Activated CD4-positive, alpha-beta T cell treated with anti-CD3 and anti-CD28 coated beads, Interleukin-2, amount 10 ng/mL, durations not matched to agents 7 days and 5 days (primary cell): ENCODE measurements at regions not wholly inside any gene's neighbourhood (a gene's known extent, or its start where the extent isn't known, plus 50 kb on each side); places are given as distances from the start of the nearest gene placed in this dataset.

ENCODE experiments used
- CTCF ChIA-PET: fragments of 350-600 bp; sonication (Branson Sonifier 250); formaldehyde crosslinking; loops from one replicate; lab custom pipeline; 2021; ENCODE audit warnings: antibody characterized with exemption; lab: Charles Lee
- POLR2A ChIA-PET: fragments of 350-600 bp; sonication (Branson Sonifier 250); formaldehyde crosslinking; loops from one replicate; lab custom pipeline; 2021; ENCODE audit warnings: antibody characterized with exemption; lab: Charles Lee
- DNase-seq: peaks from one replicate; pipeline ENCODE4 v3.0.0-alpha.2; 2020
- H3K27ac Mint-ChIP-seq: one replicate; pipeline ENCODE4 v1.8.0; 2021; ENCODE audit warnings: mild to moderate bottlenecking, moderate library complexity, mixed read lengths
- H3K27me3 Mint-ChIP-seq: one replicate; pipeline ENCODE4 v1.8.0; 2021; ENCODE audit warnings: mixed read lengths
- H3K36me3 Mint-ChIP-seq: one replicate; pipeline ENCODE4 v1.8.0; 2021; ENCODE audit warnings: low read depth, mixed read lengths
- H3K4me1 Mint-ChIP-seq: one replicate; pipeline ENCODE4 v1.8.0; 2021; ENCODE audit warnings: mixed read lengths
- H3K4me3 Mint-ChIP-seq: one replicate; pipeline ENCODE4 v1.8.0; 2021; ENCODE audit warnings: mild to moderate bottlenecking, moderate library complexity, mixed read lengths
- H3K9me3 Mint-ChIP-seq: one replicate; pipeline ENCODE4 v1.8.0; 2021; ENCODE audit warnings: mixed read lengths

DNA sequence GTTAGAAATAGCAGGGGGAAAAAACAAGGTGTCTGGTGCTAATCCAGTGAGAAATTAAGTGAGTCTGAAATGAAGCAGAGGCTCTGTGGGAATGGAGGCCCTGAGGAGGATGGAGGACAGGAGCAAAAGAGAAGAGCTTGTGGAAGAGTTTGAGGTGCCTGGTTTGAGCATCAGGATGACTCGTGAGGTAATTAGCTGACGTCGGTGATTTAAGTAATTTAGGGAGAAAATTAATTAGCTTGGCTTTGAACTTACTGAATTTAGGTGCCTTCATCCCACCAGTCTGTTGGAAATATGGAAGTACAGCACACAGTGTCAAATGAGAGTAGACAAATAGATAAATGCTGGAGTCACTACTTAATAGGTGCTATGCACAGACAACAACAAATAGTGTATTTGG is 103.0 kb upstream of the CDH6 start:
- Mint-ChIP-seq H3K27ac (no peak overlapping the region), H3K4me1 (no peaks in the 10 kb centered on the region), H3K9me3 (no peaks in the 10 kb centered on the region), H3K27me3 (no peaks in the 10 kb centered on the region), H3K36me3 (no peaks in the 10 kb centered on the region), H3K4me3 (no peak overlapping the region)
- no peak for DNase-seq
- ChIA-PET CTCF (no interaction called here), POLR2A (no interaction called here)

DNA sequence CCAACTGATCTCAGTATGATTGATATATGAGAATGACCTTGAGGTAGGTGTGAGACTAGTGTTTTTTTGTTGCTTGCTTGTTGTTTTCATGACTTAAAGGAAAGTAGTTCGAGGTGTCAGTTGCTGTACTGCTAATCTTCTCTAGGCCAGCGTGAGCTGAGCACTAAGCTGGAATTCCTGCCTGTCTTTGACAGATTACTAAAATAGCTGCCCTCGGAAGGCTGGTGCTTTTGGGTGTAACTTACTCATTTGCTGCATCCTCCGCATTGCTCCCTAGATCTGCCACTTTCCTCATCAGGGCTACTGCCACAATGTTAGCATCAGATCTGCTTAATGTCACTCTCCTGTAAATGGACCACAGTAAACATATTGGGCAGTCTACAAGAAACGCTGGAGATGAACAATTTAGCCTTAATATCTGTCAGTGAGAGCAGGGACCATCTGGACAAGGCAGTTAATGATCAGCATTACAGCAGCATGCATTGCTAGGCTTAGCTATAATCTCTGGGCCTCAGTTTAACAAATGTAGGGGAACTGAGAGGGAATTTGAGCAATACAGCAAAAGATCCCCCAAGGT is 106.6 kb upstream of the CDH6 start:
- ChIA-PET POLR2A (no interaction called here), CTCF (no interaction called here)
- Mint-ChIP-seq H3K9me3 (no peaks in the 10 kb centered on the region), H3K27me3 (no peaks in the 10 kb centered on the region), H3K36me3 (no peaks in the 10 kb centered on the region), H3K4me3 (no peak overlapping the region), H3K27ac (no peak overlapping the region), H3K4me1 (no peaks in the 10 kb centered on the region)
- no peak for DNase-seq

DNA sequence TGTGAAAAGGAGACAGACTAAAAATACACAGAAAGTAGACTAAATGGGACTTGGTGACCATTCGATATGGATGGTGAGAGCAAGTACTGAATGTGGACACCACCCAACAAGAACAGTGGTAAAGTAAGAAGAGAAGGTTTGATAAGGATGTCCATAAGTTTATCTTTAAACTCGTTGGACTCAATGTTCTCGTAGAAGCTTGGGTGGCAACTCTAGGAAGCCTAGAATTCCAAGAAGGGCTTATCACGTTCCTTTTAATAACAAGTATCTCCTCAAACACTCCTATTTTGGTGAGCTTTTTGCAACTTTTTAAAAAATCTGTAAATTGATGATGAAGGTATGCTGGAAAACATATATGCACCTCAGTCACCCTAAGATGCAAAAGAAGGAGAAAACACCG is 108.6 kb upstream of the CDH6 start:
- H3K4me1 Mint-ChIP-seq = no peaks in the 10 kb centered on the region
- no peak overlapping the region for H3K4me3 Mint-ChIP-seq
- no peak for DNase-seq
- no peaks in the 10 kb centered on the region for H3K9me3 Mint-ChIP-seq
- ChIA-PET POLR2A (no interaction called here), CTCF (no interaction called here)
- H3K27ac Mint-ChIP-seq = no peak overlapping the region
- no peaks in the 10 kb centered on the region for H3K27me3 Mint-ChIP-seq
- no peaks in the 10 kb centered on the region for H3K36me3 Mint-ChIP-seq

DNA sequence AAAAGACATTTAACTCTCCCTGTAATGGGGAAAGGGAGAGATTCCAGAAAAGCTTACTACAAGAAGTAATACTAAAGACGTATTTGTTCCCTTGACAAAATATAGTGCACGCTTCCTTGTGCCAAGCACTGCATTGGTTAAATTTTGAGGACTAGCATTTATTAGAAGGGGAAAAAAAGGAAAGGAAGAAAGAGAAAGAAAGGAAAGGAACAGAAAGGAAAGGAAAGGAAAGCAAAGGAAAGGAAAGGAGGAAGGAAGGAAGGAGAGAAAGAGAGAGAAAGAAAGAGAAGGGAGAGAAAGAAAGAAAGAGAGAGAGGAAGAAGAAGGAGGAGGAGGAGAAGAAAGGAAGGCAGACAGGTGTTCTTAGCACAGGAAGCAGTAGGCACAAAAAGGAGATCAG is 110.1 kb upstream of the CDH6 start:
- H3K4me1 Mint-ChIP-seq = no peaks in the 10 kb centered on the region
- H3K4me3 Mint-ChIP-seq = no peak overlapping the region
- ChIA-PET CTCF (no interaction called here), POLR2A (no interaction called here)
- H3K36me3 Mint-ChIP-seq = no peaks in the 10 kb centered on the region
- H3K27me3 Mint-ChIP-seq = no peaks in the 10 kb centered on the region
- H3K27ac Mint-ChIP-seq = no peak overlapping the region
- no peaks in the 10 kb centered on the region for H3K9me3 Mint-ChIP-seq
- no peak for DNase-seq

DNA sequence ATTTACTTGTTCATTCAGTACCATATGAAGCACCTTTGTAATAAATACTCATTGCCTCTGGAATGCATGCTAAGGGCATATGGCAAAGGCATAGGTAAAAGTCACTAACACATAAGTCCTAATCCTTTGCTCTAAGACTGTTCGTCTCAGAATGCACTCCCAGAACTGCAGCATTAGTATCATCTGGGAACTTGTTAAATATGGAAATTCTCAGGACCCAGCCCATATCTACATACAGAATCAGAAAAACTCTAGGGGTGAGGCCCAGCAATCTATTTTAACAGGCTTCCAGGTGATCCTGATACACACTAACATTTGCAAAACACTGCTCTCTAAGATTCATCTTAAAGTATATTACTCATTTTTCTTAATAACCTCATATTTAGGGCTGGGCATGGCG is 113.8 kb upstream of the CDH6 start:
- Mint-ChIP-seq H3K27me3 (no peaks in the 10 kb centered on the region), H3K4me1 (no peaks in the 10 kb centered on the region), H3K36me3 (no peaks in the 10 kb centered on the region), H3K27ac (no peak overlapping the region), H3K4me3 (no peak overlapping the region), H3K9me3 (peaks cover 7% of the 10 kb centered on the region)
- ChIA-PET CTCF (no interaction called here), POLR2A (no interaction called here)
- DNase-seq = no peak

DNA sequence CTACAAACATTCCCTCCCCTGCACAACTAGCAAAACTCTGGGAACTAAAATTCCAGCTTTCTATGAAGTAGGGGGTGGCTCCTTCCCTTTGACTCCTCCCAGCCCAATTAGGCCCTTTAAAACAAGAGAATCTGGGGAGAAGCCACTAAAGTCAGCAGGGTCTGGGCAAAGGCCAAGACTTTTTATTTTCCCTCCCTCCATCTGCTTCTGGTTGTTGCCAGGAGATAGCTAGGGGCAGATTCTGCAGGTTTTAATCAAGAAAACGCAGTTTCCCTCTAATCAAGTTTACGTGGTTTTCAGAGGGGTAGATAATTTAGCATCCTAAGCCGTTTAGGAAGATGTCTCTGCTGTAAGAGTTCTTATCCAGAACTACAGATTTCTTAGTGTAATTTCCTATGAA is 114.5 kb upstream of the CDH6 start:
- POLR2A ChIA-PET = no interaction called here
- CTCF ChIA-PET = no interaction called here
- H3K4me1 Mint-ChIP-seq = no peaks in the 10 kb centered on the region
- H3K4me3 Mint-ChIP-seq = no peak overlapping the region
- H3K9me3 Mint-ChIP-seq = peaks cover 9% of the 10 kb centered on the region
- H3K27ac Mint-ChIP-seq = no peak overlapping the region
- no peak for DNase-seq
- no peaks in the 10 kb centered on the region for H3K36me3 Mint-ChIP-seq
- no peaks in the 10 kb centered on the region for H3K27me3 Mint-ChIP-seq

DNA sequence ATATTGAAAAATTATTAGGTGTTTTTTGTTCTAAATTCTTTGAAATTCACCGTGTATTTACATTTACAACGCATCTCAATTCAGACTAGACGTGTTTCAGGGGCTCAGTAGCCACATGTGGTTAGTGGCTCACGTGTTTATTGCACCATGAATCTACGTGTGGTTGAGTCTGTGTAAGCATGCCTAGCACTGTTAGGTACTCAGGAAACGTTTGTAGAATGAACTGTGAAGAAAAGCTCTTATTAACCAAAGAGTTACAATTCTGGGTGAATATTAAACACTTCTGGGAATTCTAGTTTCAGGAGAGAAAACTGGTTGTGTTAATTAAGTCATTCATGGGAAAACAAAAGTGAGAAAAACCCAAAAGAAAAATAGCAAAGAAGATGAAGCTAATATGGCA is 117.5 kb upstream of the CDH6 start:
- H3K9me3 Mint-ChIP-seq = peaks cover 12% of the 10 kb centered on the region
- H3K4me3 Mint-ChIP-seq = no peak overlapping the region
- H3K27ac Mint-ChIP-seq = no peak overlapping the region
- H3K36me3 Mint-ChIP-seq = no peaks in the 10 kb centered on the region
- CTCF ChIA-PET = no interaction called here
- POLR2A ChIA-PET = no interaction called here
- DNase-seq = no peak
- no peaks in the 10 kb centered on the region for H3K27me3 Mint-ChIP-seq
- no peaks in the 10 kb centered on the region for H3K4me1 Mint-ChIP-seq

DNA sequence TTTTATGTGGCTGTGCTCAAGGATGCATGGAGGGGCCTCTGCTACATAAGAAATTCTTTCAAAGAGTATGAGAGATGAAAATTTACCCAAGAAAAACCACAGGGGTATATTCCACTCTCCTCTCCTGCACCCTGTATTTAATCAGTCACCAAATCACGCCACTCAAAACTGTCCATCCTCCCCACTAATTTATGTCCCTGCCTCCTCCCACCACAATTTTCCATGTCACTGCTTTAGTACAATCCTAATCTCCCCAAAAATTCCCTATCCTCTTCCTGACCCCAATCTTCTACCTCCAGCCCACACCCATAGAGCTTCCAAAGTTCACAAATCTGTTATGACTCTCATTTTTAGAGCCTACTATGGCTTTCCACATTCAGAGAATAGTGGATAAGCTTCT is 125.2 kb upstream of the CDH6 start:
- CTCF ChIA-PET = no interaction called here
- H3K36me3 Mint-ChIP-seq = no peaks in the 10 kb centered on the region

DNA sequence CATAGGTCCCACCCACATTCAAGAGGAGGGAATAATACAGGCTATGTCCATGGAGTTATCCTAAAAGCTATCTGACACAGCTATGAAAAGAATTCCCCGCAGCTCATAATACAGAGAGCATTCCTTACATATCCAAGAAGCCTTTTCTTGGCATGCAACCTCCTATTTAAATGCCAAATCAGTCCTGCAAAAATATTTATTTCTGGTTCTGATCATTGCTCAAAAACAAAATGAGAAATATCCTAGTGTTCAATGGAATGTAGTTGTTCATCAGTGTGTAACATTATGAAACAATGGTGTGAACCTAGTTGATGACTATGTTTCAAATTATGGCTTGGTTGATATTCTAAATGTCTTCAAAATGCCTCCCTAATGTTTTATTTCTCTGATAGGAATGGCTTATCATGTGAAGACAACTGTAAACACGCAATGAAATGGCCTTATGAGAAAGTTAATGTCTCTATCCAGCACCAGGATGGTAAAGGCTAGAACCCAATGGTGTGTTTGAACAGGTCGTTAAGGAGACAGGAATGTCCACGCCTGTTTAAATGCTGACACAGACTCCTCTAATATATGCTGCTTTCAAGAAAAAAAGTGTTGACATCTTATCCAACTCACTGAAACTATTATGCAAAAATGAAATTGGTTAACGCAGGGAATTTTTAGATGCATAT is 126.7 kb upstream of the CDH6 start:
- Mint-ChIP-seq H3K4me3 (no peak overlapping the region), H3K9me3 (no peaks in the 10 kb centered on the region), H3K27me3 (no peaks in the 10 kb centered on the region), H3K4me1 (no peaks in the 10 kb centered on the region), H3K36me3 (no peaks in the 10 kb centered on the region), H3K27ac (no peak overlapping the region)
- ChIA-PET POLR2A (no interaction called here), CTCF (no interaction called here)
- DNase-seq = no peak

More for the DNA sequence above, 125.2 kb upstream of the CDH6 start:
- Mint-ChIP-seq H3K9me3 (no peaks in the 10 kb centered on the region), H3K4me1 (no peaks in the 10 kb centered on the region), H3K4me3 (no peak overlapping the region), H3K27ac (no peak overlapping the region), H3K27me3 (no peaks in the 10 kb centered on the region)
- DNase-seq = no peak
- POLR2A ChIA-PET = no interaction called here

DNA sequence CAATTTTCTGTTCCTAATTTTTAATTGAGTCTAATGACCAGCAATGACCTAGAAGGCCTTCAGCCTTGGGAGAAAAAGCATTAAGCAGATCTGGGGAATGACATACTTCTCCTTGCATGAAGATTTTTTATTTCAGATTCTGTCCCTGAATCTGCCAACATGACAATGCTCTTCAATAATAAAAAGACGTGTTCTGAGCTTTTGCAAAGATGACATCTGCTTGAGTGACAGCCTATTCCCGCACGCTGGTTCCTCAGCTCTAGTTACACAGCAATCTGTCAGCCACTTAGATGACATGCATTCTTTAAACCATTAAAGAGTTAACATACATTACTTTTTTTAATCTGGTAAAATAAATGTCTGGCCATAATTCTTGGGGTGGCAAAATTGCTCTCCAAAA is 129.3 kb upstream of the CDH6 start:
- ChIA-PET POLR2A (no interaction called here), CTCF (no interaction called here)
- Mint-ChIP-seq H3K27me3 (no peaks in the 10 kb centered on the region), H3K27ac (no peak overlapping the region), H3K9me3 (no peaks in the 10 kb centered on the region), H3K36me3 (no peaks in the 10 kb centered on the region), H3K4me3 (no peak overlapping the region), H3K4me1 (no peaks in the 10 kb centered on the region)
- no peak for DNase-seq

DNA sequence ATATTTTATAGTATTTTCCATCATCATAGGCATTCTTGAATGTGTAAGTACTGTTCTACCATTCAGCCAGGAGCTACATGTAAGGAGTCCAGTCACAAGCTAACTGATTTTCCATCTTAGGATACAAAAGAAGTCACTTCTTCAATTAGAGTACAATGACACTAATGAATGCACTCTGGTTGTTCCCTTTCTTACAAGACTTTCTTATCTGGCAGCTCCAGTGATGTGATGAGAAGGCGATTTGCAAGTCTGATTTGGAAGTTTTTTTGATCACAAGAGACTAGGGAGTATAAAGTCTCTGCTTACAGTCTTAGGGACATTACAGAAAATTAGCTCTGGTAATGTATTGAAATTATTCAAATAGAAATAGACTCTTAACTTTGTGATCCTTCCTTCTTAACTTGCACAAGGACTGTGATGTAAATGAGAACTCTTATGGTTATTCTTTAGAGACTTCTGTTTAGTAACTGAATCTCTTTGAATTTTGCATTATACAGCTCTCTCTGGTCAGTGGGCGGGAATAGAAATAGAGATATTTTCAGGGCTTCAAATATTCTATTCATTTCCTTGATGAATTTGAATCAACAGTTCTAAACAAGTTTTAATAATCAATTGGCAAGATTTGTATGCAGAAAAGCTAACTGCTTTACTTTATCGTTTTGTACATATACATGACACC is 130.4 kb upstream of the CDH6 start:
- Mint-ChIP-seq H3K4me1 (no peaks in the 10 kb centered on the region), H3K27me3 (no peaks in the 10 kb centered on the region), H3K9me3 (no peaks in the 10 kb centered on the region), H3K4me3 (no peak overlapping the region), H3K36me3 (no peaks in the 10 kb centered on the region), H3K27ac (no peak overlapping the region)
- POLR2A ChIA-PET = no interaction called here
- DNase-seq = no peak
- CTCF ChIA-PET = no interaction called here

DNA sequence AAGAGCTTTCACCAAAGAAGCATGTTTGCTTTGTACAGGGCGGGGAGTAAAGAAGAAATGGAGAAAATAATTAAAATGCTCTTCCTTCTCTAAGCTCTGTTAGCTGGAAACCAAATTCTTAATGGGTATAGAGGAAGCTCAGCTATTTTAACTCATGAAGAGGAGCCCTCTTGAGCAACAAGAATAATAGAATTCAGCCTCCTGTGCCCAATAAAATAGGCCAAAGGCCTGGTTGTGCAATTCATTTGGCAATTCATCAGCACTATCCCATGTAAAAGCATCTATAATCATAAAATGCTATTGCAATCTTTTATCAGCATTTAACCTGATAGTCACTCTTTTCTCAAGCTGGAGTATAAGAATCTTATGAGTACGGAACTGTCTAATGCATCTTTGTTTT is 133.6 kb upstream of the CDH6 start:
- ChIA-PET CTCF (no interaction called here), POLR2A (no interaction called here)
- no peaks in the 10 kb centered on the region for H3K27me3 Mint-ChIP-seq
- H3K9me3 Mint-ChIP-seq = no peaks in the 10 kb centered on the region
- H3K4me3 Mint-ChIP-seq = no peak overlapping the region
- H3K27ac Mint-ChIP-seq = no peak overlapping the region
- no peak for DNase-seq
- H3K36me3 Mint-ChIP-seq = no peaks in the 10 kb centered on the region
- no peaks in the 10 kb centered on the region for H3K4me1 Mint-ChIP-seq

DNA sequence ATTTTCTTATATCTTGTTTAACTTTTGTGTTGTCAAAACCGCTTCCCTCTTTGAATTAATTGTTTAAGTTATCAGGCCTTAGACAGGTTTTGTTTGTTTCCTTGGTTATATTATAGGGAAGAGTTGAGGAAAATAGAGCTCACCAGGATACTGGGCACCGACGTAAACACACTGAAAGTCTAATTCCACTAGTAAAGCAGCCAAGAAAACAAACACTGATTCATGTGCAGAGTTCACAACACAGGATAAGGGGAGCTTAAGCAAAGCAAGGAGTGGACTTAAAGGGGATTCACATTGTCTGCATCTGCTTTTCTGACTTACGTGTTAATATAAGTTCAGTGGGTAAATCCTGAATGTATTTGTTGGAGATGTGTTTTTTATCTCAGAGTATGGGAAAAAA is 139.0 kb upstream of the CDH6 start:
- no peaks in the 10 kb centered on the region for H3K36me3 Mint-ChIP-seq
- H3K4me1 Mint-ChIP-seq = no peaks in the 10 kb centered on the region
- no peak for DNase-seq
- POLR2A ChIA-PET = no interaction called here
- CTCF ChIA-PET = no interaction called here
- H3K27ac Mint-ChIP-seq = no peak overlapping the region
- H3K4me3 Mint-ChIP-seq = no peak overlapping the region
- H3K9me3 Mint-ChIP-seq = no peaks in the 10 kb centered on the region
- H3K27me3 Mint-ChIP-seq = no peaks in the 10 kb centered on the region
